Peyer's patch (tissue), 4 donors: ENCODE measurements at regions not wholly inside any gene's neighbourhood (a gene's known extent, or its start where the extent isn't known, plus 50 kb on each side); places are given as distances from the start of the nearest gene placed in this dataset.

ENCODE experiments used
- CTCF ChIP-seq, 6 experiments: fragments of 450-650 bp in 4 of 6; fragments of 200-600 bp in 2 of 6; sonication (generic) in 1 of 6; IDR thresholded peaks; one replicate each; pipeline ENCODE4 v1.5.1; 2017 to 2019; ENCODE audit warnings: antibody characterized with exemption in 6 of 6, mild to moderate bottlenecking in 3 of 6, moderate library complexity in 1 of 6
- POLR2A ChIP-seq, 2 donors: fragments of 450-650 bp; IDR thresholded peaks; one replicate each; pipeline ENCODE4 v1.5.1; 2017; ENCODE audit warnings: antibody characterized with exemption in 2 of 2, mild to moderate bottlenecking in 2 of 2, moderate library complexity in 2 of 2

- no peak for TF ChIP-seq CTCF (IDR thresholded peaks at IDR 0.05)
- no peak for TF ChIP-seq POLR2A (IDR thresholded peaks at IDR 0.05)
Observed at GRCh38 chr15:100764778-100765466, 114.7 kb upstream of the ALDH1A3 start.
